Keratinocyte (primary cell): ENCODE measurements at regions not wholly inside any gene's neighbourhood (a gene's known extent, or its start where the extent isn't known, plus 50 kb on each side); places are given as distances from the start of the nearest gene placed in this dataset.
"Not testable (repeated sequence)": the region's sequence is repeated elsewhere in the genome, so short reads cannot be mapped to it uniquely, and the experiment has no call there.

Experiments
- DNase-seq: peaks from one replicate; pipeline ENCODE4 v3.0.0-alpha.2; 2011; ENCODE audit warnings: low read depth, missing footprints, low spot score
- FAIRE-seq: peaks from 2 replicates; lab custom pipeline; 2011; peaks lifted over from hg19 to GRCh38; lab: Jason Lieb, UNC
- H2AFZ ChIP-seq: 2 replicates; pipeline ENCODE4 v1.6.0; 2012; ENCODE audit warnings: low read length, control low read depth, inconsistent platforms; ENCODE audit not compliant: control insufficient read depth
- H3K27ac ChIP-seq: 2 replicates; pipeline ENCODE4 v1.5.1; 2011; ENCODE audit warnings: low read length; ENCODE audit not compliant: control insufficient read depth, insufficient read depth
- H3K27me3 ChIP-seq: 3 replicates; pipeline ENCODE4 v1.6.0; 2011; ENCODE audit warnings: low read length; ENCODE audit not compliant: control insufficient read depth, insufficient read depth; ENCODE audit errors: extremely low read depth
- H3K36me3 ChIP-seq, 2 experiments: 2 replicates in 1 of 2; 3 replicates in 1 of 2; pipeline ENCODE4 v1.5.1; 2011; ENCODE audit warnings: low read length in 2 of 2, mild to moderate bottlenecking in 1 of 2; ENCODE audit not compliant: control insufficient read depth in 2 of 2, insufficient read depth in 2 of 2; ENCODE audit errors: extremely low read depth in 1 of 2
- H3K4me1 ChIP-seq: 3 replicates; pipeline ENCODE4 v1.5.1; 2011; ENCODE audit warnings: low read length; ENCODE audit not compliant: control insufficient read depth, insufficient read depth; ENCODE audit errors: extremely low read depth
- H3K4me2 ChIP-seq: 3 replicates; pipeline ENCODE4 v1.6.0; 2011; ENCODE audit warnings: low read depth, low read length; ENCODE audit not compliant: control insufficient read depth, insufficient read depth; ENCODE audit errors: extremely low read depth
- H3K4me3 ChIP-seq, 3 experiments: fragments of 200-600 bp in 1 of 3; sonication (generic) in 1 of 3; 2 replicates in 2 of 3; 3 replicates in 1 of 3; pipeline ENCODE4 v1.5.1; 2011 to 2016; ENCODE audit warnings: low read length in 3 of 3, mild to moderate bottlenecking in 3 of 3, control low read depth in 2 of 3, inconsistent platforms in 1 of 3, low read depth in 1 of 3, mixed read lengths in 1 of 3, mixed run types in 1 of 3, moderate library complexity in 1 of 3; ENCODE audit not compliant: control insufficient read depth in 2 of 3, insufficient read depth in 2 of 3; ENCODE audit errors: extremely low read depth in 1 of 3
- H3K79me2 ChIP-seq: 2 replicates; pipeline ENCODE4 v1.6.0; 2012; ENCODE audit warnings: low read length; ENCODE audit not compliant: control insufficient read depth, insufficient read depth
- H3K9ac ChIP-seq: 3 replicates; pipeline ENCODE4 v1.6.0; 2011; ENCODE audit warnings: low read length; ENCODE audit not compliant: control insufficient read depth, insufficient read depth; ENCODE audit errors: extremely low read depth
- H3K9me1 ChIP-seq: 3 replicates; pipeline ENCODE4 v1.6.0; 2011; ENCODE audit warnings: low read length; ENCODE audit not compliant: control insufficient read depth, insufficient read depth; ENCODE audit errors: extremely low read depth
- H3K9me3 ChIP-seq: 2 replicates; pipeline ENCODE4 v1.5.1; 2012; ENCODE audit warnings: low read depth, low read length; ENCODE audit not compliant: control insufficient read depth
- H4K20me1 ChIP-seq: 3 replicates; pipeline ENCODE4 v1.6.0; 2011; ENCODE audit warnings: low read length; ENCODE audit not compliant: control insufficient read depth, insufficient read depth; ENCODE audit errors: extremely low read depth
- CTCF ChIP-seq, 3 experiments: IDR thresholded peaks in 1 of 3; conservative IDR thresholded peaks in 1 of 3; optimal IDR thresholded peaks in 1 of 3; 2 replicates in 2 of 3; 3 replicates in 1 of 3; pipeline versions ENCODE3 to v1.5.1; 2011; ENCODE audit warnings: low read length in 3 of 3, mild to moderate bottlenecking in 3 of 3, moderate library complexity in 2 of 3, control low read depth in 1 of 3, inconsistent platforms in 1 of 3; ENCODE audit not compliant: insufficient read depth in 2 of 3; ENCODE audit errors: extremely low read depth in 1 of 3
- EZH2 ChIP-seq: IDR thresholded peaks from one replicate; pipeline ENCODE4 v1.6.1; 2012; ENCODE audit warnings: inconsistent platforms, mild to moderate bottlenecking, low read length, moderate library complexity
- dilution Hi-C: fragments of 300-500 bp; cut with MboI; formaldehyde crosslinking; loops from one replicate; pipeline ENCODE4 v1.7.0; 2020; ENCODE audit warnings: low sequenced_read_pairs; ENCODE audit not compliant: extremely low pct_ligation_motif_present

GRCh38 chr5:10886497-10886896, 125.5 kb upstream of the DAP start:
- no peak for DNase-seq
- FAIRE-seq = no peak

DNA sequence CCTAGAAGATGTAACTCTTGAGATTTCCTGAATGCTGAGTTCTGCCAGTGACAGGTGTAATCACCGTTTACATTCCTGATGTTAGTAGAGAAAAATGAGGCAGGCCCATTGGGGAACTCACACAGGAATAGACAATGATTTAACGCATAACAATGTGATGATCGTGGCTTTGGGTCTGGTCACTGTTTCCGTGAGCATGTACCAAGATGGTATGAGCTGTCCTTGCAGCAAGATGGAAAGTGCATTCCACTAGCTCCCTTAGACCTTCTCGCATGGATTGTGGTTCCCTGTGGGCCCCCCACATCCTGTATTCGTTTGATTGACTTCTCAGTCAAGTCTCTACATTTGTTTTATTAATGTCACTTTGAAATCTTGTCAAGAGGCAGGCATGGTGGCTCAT, 124.0 kb upstream of the DAP start:
- no peaks in the 10 kb centered on the region for H3K9me1 ChIP-seq
- H3K79me2 ChIP-seq = no peaks in the 10 kb centered on the region
- H3K27ac ChIP-seq = no peak overlapping the region
- H3K4me2 ChIP-seq = no peak overlapping the region
- H3K27me3 ChIP-seq = no peaks in the 10 kb centered on the region
- no peak overlapping the region for H2AFZ ChIP-seq
- H3K9ac ChIP-seq = no peak overlapping the region
- no peaks in the 10 kb centered on the region for H4K20me1 ChIP-seq
- dilution Hi-C loops = no loop called here
- no peak for FAIRE-seq
- DNase-seq = no peak
- no peaks in the 10 kb centered on the region for H3K36me3 ChIP-seq
- H3K9me3 ChIP-seq = no peaks in the 10 kb centered on the region
- TF ChIP-seq CTCF (optimal IDR thresholded peaks at IDR 0.05 in 1 of 3, IDR thresholded peaks at IDR 0.05 in 1 of 3, conservative IDR thresholded peaks at IDR 0.05 in 1 of 3; ENCODE audit: extremely low read depth in 1 of 3, insufficient read depth in 2 of 3, low read length in 3 of 3) (no peak), EZH2 (no peak)
- H3K4me1 ChIP-seq = no peaks in the 10 kb centered on the region
- H3K4me3 ChIP-seq = no peak overlapping the region

More at GRCh38 chr5:10886497-10886896, 125.5 kb upstream of the DAP start:
- TF ChIP-seq EZH2 (no peak), CTCF (optimal IDR thresholded peaks at IDR 0.05 in 1 of 3, IDR thresholded peaks at IDR 0.05 in 1 of 3, conservative IDR thresholded peaks at IDR 0.05 in 1 of 3; ENCODE audit: extremely low read depth in 1 of 3, insufficient read depth in 2 of 3, low read length in 3 of 3) (no peak)
- dilution Hi-C loops = no loop called here
- no peak overlapping the region for H3K9ac ChIP-seq
- no peaks in the 10 kb centered on the region for H3K27me3 ChIP-seq
- H3K4me2 ChIP-seq = no peak overlapping the region
- H2AFZ ChIP-seq = no peak overlapping the region
- H3K9me1 ChIP-seq = no peaks in the 10 kb centered on the region
- H3K27ac ChIP-seq = no peak overlapping the region
- no peak overlapping the region for H3K4me3 ChIP-seq
- no peaks in the 10 kb centered on the region for H3K4me1 ChIP-seq
- no peaks in the 10 kb centered on the region for H3K79me2 ChIP-seq
- H3K9me3 ChIP-seq = no peaks in the 10 kb centered on the region
- H3K36me3 ChIP-seq = no peaks in the 10 kb centered on the region
- H4K20me1 ChIP-seq = no peaks in the 10 kb centered on the region

DNA sequence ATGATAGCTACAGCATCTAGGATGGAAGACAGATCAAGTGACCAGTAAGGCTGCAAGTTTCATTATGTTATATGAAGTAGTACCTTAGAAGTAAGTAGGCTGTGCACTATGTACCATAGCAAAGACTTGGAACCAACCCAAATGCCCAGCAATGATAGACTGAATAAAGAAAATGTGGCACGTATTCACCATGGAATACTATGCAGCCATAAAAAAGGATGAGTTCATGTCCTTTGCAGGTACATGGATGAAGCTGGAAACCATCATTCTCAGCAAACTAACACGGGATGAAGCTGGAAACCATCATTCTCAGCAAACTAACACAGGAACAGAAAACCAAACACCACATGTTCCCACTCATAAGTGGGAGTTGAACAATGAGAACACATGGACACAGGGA, 122.9 kb upstream of the DAP start:
- H3K4me1 ChIP-seq, H3K9me1 ChIP-seq, H3K4me2 ChIP-seq, H3K36me3 ChIP-seq, H3K9me3 ChIP-seq, H3K27me3 ChIP-seq, dilution Hi-C loops, H3K9ac ChIP-seq, H4K20me1 ChIP-seq, DNase-seq, H3K79me2 ChIP-seq, H3K4me3 ChIP-seq, H3K27ac ChIP-seq, FAIRE-seq, H2AFZ ChIP-seq: not testable (repeated sequence)
